Thyroid gland (tissue), 4 donors: ENCODE measurements at regions not wholly inside any gene's neighbourhood (a gene's known extent, or its start where the extent isn't known, plus 50 kb on each side); places are given as distances from the start of the nearest gene placed in this dataset.

Experiments used
- CTCF ChIP-seq, 6 experiments: fragments of 200-600 bp in 3 of 6; fragments of 450-650 bp in 3 of 6; sonication (generic) in 3 of 6; IDR thresholded peaks; one replicate each; pipeline ENCODE4 v1.5.1; 2016 to 2019; ENCODE audit warnings: antibody characterized with exemption in 6 of 6, mild to moderate bottlenecking in 2 of 6, inconsistent platforms in 1 of 6, moderate library complexity in 1 of 6
- POLR2A ChIP-seq, 2 donors: fragments of 450-650 bp; IDR thresholded peaks; one replicate each; pipeline ENCODE4 v1.6.1; 2017; ENCODE audit warnings: antibody characterized with exemption in 2 of 2, mild to moderate bottlenecking in 2 of 2, moderate library complexity in 1 of 2

GRCh38 chr2:150167711-150168110 is 319.8 kb downstream of the RND3 start:
- TF ChIP-seq CTCF (IDR thresholded peaks at IDR 0.05) (no peak), POLR2A (IDR thresholded peaks at IDR 0.05) (no peak)
